ENCODE measurements at regions not wholly inside any gene's neighbourhood (a gene's known extent, or its start where the extent isn't known, plus 50 kb on each side); places are given as distances from the start of the nearest gene placed in this dataset.

DNA sequence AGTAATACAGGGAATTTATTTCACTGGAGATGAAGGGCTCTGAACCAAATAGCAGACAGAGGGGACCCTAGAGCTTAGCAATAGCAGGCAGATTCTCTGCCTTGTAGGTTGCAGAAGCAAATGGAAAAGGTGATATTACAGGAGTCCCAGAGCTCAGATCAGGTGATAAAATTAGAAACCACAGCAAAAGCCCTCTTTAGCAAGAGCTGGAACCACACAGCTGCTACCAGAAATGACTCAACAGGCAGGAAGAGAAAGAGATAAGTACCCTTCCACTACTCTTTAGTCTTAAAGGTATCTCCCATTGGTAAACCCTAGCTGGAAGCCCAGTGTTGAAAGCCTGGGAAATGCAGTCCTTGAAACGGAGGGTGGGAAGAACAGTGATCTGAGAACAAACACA, 535.6 kb upstream of the GHITM start:
- peak; percentile 53 for DNase-seq (ENCODE audit: low read depth, low spot score)
- Histone ChIP-seq H3K79me2 (ENCODE audit: control insufficient read depth, insufficient read depth, low read length) (no peaks in the 10 kb centered on the region), H2AFZ (ENCODE audit: low read depth, low read length) (peak overlapping the region; percentile 41), H3K4me2 (ENCODE audit: insufficient read depth, low read length) (peak overlapping the region; percentile 49), H3K27me3 (ENCODE audit: control insufficient read depth in 2 of 2, insufficient read depth in 2 of 2, low read length in 2 of 2) (no peaks in the 10 kb centered on the region), H3K27ac (ENCODE audit: insufficient read depth, low read depth, low read length) (no peak overlapping the region), H3K9ac (replicated peaks; ENCODE audit: extremely low read depth, insufficient read depth, low read length) (no peak overlapping the region), H3K36me3 (ENCODE audit: control insufficient read depth in 2 of 2, extremely low read depth in 1 of 2, insufficient read depth in 2 of 2, low read length in 2 of 2) (no peaks in the 10 kb centered on the region), H3K9me3 (replicated peaks; ENCODE audit: control insufficient read depth, insufficient read depth, low read length) (no peaks in the 10 kb centered on the region), H3K4me1 (ENCODE audit: control insufficient read depth, extremely low read depth, insufficient read depth, low read length) (peaks cover 40% of the 10 kb centered on the region), H3K9me1 (replicated peaks; ENCODE audit: control insufficient read depth, extremely low read depth, insufficient read depth, low read length) (no peaks in the 10 kb centered on the region), H4K20me1 (replicated peaks; ENCODE audit: control insufficient read depth, extremely low read depth, insufficient read depth, low read length) (no peaks in the 10 kb centered on the region), H3K4me3 (replicated peaks in 1 of 3; ENCODE audit: insufficient read depth in 1 of 3, low read depth in 1 of 3, low read length in 3 of 3) (no peak overlapping the region)
- intact Hi-C loops (cut with micrococcal nuclease) = no loop called here
- dilution Hi-C loops (cut with MboI; ENCODE audit: extremely low pct_ligation_motif_present, low sequenced_read_pairs) = no loop called here
- peak; percentile 81 for FAIRE-seq
- no TSS peak for BruUV-seq (replicated peaks)
- ChIA-PET POLR2A (no interaction called here), CTCF (interaction anchor here (1.1 to 1.5 kb wide), 7 partner anchors 8 to 236 kb away, joined by 3 to 5 read pairs (median 4); no protein-coding TSS in a partner anchor)
- TF ChIP-seq GATA2 (IDR thresholded peaks at IDR 0.05; ENCODE audit: insufficient read depth, insufficient read length, low read depth, low read length) = peak; percentile 95
- TF ChIP-seq POLR2AphosphoS5 (IDR thresholded peaks at IDR 0.05; ENCODE audit: insufficient read depth, low read depth, low read length) = peak; percentile 44
- TF ChIP-seq, protein P1, sequence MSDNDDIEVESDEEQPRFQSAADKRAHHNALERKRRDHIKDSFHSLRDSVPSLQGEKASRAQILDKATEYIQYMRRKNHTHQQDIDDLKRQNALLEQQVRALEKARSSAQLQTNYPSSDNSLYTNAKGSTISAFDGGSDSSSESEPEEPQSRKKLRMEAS (IDR thresholded peaks at IDR 0.05; ENCODE audit: insufficient read depth, insufficient read length) = no peak
- peak; percentile 81 for TF ChIP-seq FOS (IDR thresholded peaks at IDR 0.05; ENCODE audit: borderline replicate concordance, insufficient read depth, low read length)

DNA sequence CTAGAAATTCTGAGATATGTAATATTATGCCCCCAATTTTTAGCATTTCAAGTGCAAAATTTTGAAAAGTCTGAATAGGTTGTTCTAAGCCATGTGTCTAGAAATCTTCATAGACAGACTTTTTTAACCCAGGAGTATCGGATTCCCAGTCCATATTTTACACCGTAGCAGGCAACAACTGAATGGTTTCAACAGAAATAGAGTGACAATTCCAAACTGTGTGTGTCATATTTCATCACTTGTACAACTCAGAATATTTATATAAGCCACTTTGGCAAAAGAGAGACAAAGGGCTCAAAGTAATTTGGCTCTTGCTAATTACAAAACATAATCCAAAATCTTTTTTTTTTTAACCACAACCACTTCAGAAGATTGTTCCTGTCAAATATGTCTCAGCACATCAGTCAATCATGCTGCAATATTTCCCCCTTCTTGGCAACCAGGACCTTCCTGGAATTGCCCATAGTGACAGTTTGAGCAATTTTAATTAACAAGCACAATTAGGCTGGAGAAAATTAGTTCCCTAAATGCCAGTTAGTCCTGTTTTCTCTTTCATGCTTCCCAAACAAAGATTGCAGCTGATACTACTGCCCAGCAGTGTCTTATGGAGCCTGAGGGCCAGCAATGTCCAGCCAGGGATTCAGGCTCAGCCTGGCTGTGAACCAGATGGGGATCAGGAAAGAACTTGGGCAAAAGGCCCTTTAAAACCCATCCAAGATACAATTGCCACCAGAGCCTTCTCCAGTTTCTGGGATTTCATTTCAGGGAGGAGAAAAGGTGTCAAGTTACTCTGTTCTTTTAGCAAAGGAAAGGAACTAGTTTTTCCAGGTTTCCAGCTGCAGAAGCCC, 533.3 kb upstream of the GHITM start:
- Histone ChIP-seq H3K4me3 (replicated peaks in 1 of 3; ENCODE audit: insufficient read depth in 1 of 3, low read depth in 1 of 3, low read length in 3 of 3) (no peak overlapping the region), H3K36me3 (ENCODE audit: control insufficient read depth in 2 of 2, extremely low read depth in 1 of 2, insufficient read depth in 2 of 2, low read length in 2 of 2) (no peaks in the 10 kb centered on the region), H3K9ac (replicated peaks; ENCODE audit: extremely low read depth, insufficient read depth, low read length) (no peak overlapping the region), H2AFZ (ENCODE audit: low read depth, low read length) (peak overlapping the region; percentile 27), H3K4me2 (ENCODE audit: insufficient read depth, low read length) (no peak overlapping the region), H3K4me1 (ENCODE audit: control insufficient read depth, extremely low read depth, insufficient read depth, low read length) (peaks cover 55% of the 10 kb centered on the region), H4K20me1 (replicated peaks; ENCODE audit: control insufficient read depth, extremely low read depth, insufficient read depth, low read length) (no peaks in the 10 kb centered on the region), H3K27ac (ENCODE audit: insufficient read depth, low read depth, low read length) (no peak overlapping the region), H3K27me3 (ENCODE audit: control insufficient read depth in 2 of 2, insufficient read depth in 2 of 2, low read length in 2 of 2) (no peaks in the 10 kb centered on the region), H3K9me3 (replicated peaks; ENCODE audit: control insufficient read depth, insufficient read depth, low read length) (no peaks in the 10 kb centered on the region), H3K9me1 (replicated peaks; ENCODE audit: control insufficient read depth, extremely low read depth, insufficient read depth, low read length) (no peaks in the 10 kb centered on the region), H3K79me2 (ENCODE audit: control insufficient read depth, insufficient read depth, low read length) (no peaks in the 10 kb centered on the region)
- no TSS peak for BruUV-seq (replicated peaks)
- POLR2A ChIA-PET = no interaction called here
- DNase-seq (ENCODE audit: low read depth, low spot score) (no peak), FAIRE-seq (no peak)
- dilution Hi-C loops (cut with MboI; ENCODE audit: extremely low pct_ligation_motif_present, low sequenced_read_pairs) = no loop called here
- intact Hi-C loops (cut with micrococcal nuclease) = no loop called here
- TF ChIP-seq GATA2 (IDR thresholded peaks at IDR 0.05; ENCODE audit: insufficient read depth, insufficient read length, low read depth, low read length) = no peak
- TF ChIP-seq, protein P2, sequence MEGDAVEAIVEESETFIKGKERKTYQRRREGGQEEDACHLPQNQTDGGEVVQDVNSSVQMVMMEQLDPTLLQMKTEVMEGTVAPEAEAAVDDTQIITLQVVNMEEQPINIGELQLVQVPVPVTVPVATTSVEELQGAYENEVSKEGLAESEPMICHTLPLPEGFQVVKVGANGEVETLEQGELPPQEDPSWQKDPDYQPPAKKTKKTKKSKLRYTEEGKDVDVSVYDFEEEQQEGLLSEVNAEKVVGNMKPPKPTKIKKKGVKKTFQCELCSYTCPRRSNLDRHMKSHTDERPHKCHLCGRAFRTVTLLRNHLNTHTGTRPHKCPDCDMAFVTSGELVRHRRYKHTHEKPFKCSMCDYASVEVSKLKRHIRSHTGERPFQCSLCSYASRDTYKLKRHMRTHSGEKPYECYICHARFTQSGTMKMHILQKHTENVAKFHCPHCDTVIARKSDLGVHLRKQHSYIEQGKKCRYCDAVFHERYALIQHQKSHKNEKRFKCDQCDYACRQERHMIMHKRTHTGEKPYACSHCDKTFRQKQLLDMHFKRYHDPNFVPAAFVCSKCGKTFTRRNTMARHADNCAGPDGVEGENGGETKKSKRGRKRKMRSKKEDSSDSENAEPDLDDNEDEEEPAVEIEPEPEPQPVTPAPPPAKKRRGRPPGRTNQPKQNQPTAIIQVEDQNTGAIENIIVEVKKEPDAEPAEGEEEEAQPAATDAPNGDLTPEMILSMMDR (IDR thresholded peaks at IDR 0.05; ENCODE audit: extremely low read depth in 1 of 2, insufficient read depth in 1 of 2, low read depth in 1 of 2, low read length in 2 of 2) = no peak
- TF ChIP-seq, protein P1 (IDR thresholded peaks at IDR 0.05; ENCODE audit: insufficient read depth, insufficient read length) = no peak
- no peak for TF ChIP-seq MYC (IDR thresholded peaks at IDR 0.05; ENCODE audit: low read depth, low read length)
- no peak for TF ChIP-seq POLR2AphosphoS5 (IDR thresholded peaks at IDR 0.05; ENCODE audit: insufficient read depth, low read depth, low read length)
- TF ChIP-seq FOS (IDR thresholded peaks at IDR 0.05; ENCODE audit: borderline replicate concordance, insufficient read depth, low read length) = no peak
- TF ChIP-seq JUN (IDR thresholded peaks at IDR 0.05; ENCODE audit: borderline replicate concordance, insufficient read depth, insufficient read length, low read depth) = no peak
- TF ChIP-seq EZH2 (IDR thresholded peaks at IDR 0.05; ENCODE audit: borderline replicate concordance, low read depth, low read length, severe bottlenecking) = no peak
- TF ChIP-seq POLR2A (IDR thresholded peaks at IDR 0.05; ENCODE audit: low read depth, low read length) = no peak
- CTCF ChIA-PET = interaction anchor here (2.3 kb wide), 1 partner anchor 13 kb away, joined by 6 read pairs; no protein-coding TSS in a partner anchor

Measured in endothelial cell of umbilical vein (primary cell).